GM21786 (cell line): ENCODE measurements at regions not wholly inside any gene's neighbourhood (a gene's known extent, or its start where the extent isn't known, plus 50 kb on each side); places are given as distances from the start of the nearest gene placed in this dataset.
"Not testable (repeated sequence)": the region's sequence is repeated elsewhere in the genome, so short reads cannot be mapped to it uniquely, and the experiment has no call there.

Experiments
- ATAC-seq: cut with Tn5 transposase; IDR thresholded peaks from one replicate; pipeline ENCODE4 v1.9.1; 2021; ENCODE audit not compliant: unreplicated experiment

- ATAC-seq, result no peak
Observed at GRCh38 chr3:187849016-187849654, 103.9 kb upstream of the BCL6 start.

GRCh38 chr3:187850258-187850921, 105.1 kb upstream of the BCL6 start:
- no peak for ATAC-seq

GRCh38 chr3:187852842-187853730, 107.8 kb upstream of the BCL6 start:
- no peak for ATAC-seq

- no peak for ATAC-seq
Observed at GRCh38 chr3:187855131-187855530, 109.9 kb upstream of the BCL6 start.

- no peak for ATAC-seq
Observed at GRCh38 chr3:187856555-187856954, 111.3 kb upstream of the BCL6 start.

- ATAC-seq, result no peak
Observed at GRCh38 chr3:187858041-187858440, 112.8 kb upstream of the BCL6 start.

- no peak for ATAC-seq
Observed at GRCh38 chr3:187858711-187859110, 113.4 kb upstream of the BCL6 start.

GRCh38 chr3:187862701-187863277, 117.5 kb upstream of the BCL6 start:
- not testable (repeated sequence) for ATAC-seq

GRCh38 chr3:187870360-187871203, 125.3 kb upstream of the BCL6 start:
- no peak for ATAC-seq

- no peak for ATAC-seq
Observed at GRCh38 chr3:187871204-187871591, 125.9 kb upstream of the BCL6 start.

GRCh38 chr3:187871848-187872247, 126.6 kb upstream of the BCL6 start:
- no peak for ATAC-seq

GRCh38 chr3:187873843-187874242, 128.6 kb upstream of the BCL6 start:
- no peak for ATAC-seq

- no peak for ATAC-seq
Observed at GRCh38 chr3:187875863-187876262, 130.6 kb upstream of the BCL6 start.

- ATAC-seq, result no peak
Observed at GRCh38 chr3:187878772-187879518, 133.7 kb upstream of the BCL6 start.

- no peak for ATAC-seq
Observed at GRCh38 chr3:187880441-187880840, 135.2 kb upstream of the BCL6 start.

- no peak for ATAC-seq
Observed at GRCh38 chr3:187880851-187881250, 135.6 kb upstream of the BCL6 start.

- no peak for ATAC-seq
Observed at GRCh38 chr3:187888701-187889100, 143.4 kb upstream of the BCL6 start.

GRCh38 chr3:187889106-187889505, 143.8 kb upstream of the BCL6 start:
- ATAC-seq, result no peak

GRCh38 chr3:187889601-187890404, 144.5 kb upstream of the BCL6 start:
- ATAC-seq, result no peak
